OCI-LY3 (cell line): ENCODE measurements at regions not wholly inside any gene's neighbourhood (a gene's known extent, or its start where the extent isn't known, plus 50 kb on each side); places are given as distances from the start of the nearest gene placed in this dataset.
A peak's percentile ranks its signal among the peaks of the same experiment; 100 is the strongest.

Experiments used
- EZH2phosphoT487 ChIP-seq: fragments of 200-600 bp; shearing (Covaris generic); IDR thresholded peaks from 2 replicates; pipeline ENCODE4 v1.6.1; 2018; ENCODE audit warnings: antibody characterized with exemption, mixed run types, low read depth
- TF ChIP-seq, protein P1 (sequence below): fragments of 200-600, 300-600 bp; sonication (generic); IDR thresholded peaks from 2 replicates; pipeline ENCODE4 v1.5.1; 2014; ENCODE audit warnings: antibody characterized with exemption, low read length, low read depth

DNA sequence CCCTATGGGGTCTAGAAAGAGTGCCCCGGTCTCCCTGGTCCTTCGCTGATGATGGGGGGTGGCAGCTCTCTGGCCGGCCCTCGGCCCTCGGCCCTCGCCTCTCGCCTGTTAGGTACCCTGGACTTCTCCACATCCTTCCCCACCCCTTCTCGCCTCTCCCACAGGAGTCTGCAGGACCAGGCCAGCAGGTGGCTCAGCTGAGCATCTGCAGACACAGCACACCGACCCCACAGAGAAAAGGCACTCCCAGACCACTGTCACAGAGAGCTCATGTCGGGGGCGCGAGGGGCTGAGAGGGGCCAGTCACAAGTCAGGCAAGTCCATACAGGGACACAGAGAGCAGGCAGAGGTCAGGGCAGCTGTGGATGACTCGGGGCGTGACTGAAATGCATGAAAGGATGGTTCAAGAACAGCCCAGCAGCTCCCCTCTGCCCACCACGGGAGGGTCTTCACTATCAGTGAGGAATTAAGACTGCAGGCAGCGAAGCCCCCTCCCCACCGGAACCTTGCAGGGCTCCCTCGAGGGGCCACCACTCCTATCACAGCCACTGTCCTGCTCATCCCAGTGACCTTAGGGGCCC, 181.7 kb upstream of the NSMCE3 start:
- TF ChIP-seq, protein P1, sequence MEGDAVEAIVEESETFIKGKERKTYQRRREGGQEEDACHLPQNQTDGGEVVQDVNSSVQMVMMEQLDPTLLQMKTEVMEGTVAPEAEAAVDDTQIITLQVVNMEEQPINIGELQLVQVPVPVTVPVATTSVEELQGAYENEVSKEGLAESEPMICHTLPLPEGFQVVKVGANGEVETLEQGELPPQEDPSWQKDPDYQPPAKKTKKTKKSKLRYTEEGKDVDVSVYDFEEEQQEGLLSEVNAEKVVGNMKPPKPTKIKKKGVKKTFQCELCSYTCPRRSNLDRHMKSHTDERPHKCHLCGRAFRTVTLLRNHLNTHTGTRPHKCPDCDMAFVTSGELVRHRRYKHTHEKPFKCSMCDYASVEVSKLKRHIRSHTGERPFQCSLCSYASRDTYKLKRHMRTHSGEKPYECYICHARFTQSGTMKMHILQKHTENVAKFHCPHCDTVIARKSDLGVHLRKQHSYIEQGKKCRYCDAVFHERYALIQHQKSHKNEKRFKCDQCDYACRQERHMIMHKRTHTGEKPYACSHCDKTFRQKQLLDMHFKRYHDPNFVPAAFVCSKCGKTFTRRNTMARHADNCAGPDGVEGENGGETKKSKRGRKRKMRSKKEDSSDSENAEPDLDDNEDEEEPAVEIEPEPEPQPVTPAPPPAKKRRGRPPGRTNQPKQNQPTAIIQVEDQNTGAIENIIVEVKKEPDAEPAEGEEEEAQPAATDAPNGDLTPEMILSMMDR: 0 out of 2 replicates have a peak, but pooled peaks have one; percentile 5
- no peak for TF ChIP-seq EZH2phosphoT487
